ENCODE measurements at regions not wholly inside any gene's neighbourhood (a gene's known extent, or its start where the extent isn't known, plus 50 kb on each side); places are given as distances from the start of the nearest gene placed in this dataset.

DNA sequence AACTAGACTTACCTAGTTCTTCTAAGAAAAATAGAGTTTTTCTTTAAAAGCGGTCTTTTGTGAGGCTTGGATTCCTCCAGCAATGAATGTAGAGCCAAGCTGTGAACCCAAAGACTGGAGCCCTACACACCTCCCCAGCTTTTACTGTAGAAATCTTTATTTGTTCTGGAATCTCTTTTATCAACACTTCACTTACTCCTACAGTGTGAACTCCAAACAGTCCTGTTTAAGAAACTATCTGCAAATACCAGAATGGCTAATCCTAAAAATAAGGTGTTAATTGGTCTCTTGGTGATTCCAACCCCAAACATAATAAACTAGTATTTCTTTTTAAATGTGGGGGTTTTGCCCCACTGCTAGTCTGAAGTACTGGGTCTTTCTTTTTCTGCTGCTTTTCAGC, 103.9 kb downstream of the ENC1 start:
- Histone ChIP-seq H3K9me3 (no peaks in the 10 kb centered on the region), H3K36me3 (ENCODE audit: low read depth, missing control alignments) (no peaks in the 10 kb centered on the region), H3K27ac (no peak overlapping the region), H3K4me1 (peaks cover 22% of the 10 kb centered on the region), H3K27me3 (no peaks in the 10 kb centered on the region), H3K4me3 (no peak overlapping the region)
- intact Hi-C loops (cut with DNase I; ENCODE audit: low total_unique reads) = no loop called here
- no peak for DNase-seq
- TF ChIP-seq, protein P1, sequence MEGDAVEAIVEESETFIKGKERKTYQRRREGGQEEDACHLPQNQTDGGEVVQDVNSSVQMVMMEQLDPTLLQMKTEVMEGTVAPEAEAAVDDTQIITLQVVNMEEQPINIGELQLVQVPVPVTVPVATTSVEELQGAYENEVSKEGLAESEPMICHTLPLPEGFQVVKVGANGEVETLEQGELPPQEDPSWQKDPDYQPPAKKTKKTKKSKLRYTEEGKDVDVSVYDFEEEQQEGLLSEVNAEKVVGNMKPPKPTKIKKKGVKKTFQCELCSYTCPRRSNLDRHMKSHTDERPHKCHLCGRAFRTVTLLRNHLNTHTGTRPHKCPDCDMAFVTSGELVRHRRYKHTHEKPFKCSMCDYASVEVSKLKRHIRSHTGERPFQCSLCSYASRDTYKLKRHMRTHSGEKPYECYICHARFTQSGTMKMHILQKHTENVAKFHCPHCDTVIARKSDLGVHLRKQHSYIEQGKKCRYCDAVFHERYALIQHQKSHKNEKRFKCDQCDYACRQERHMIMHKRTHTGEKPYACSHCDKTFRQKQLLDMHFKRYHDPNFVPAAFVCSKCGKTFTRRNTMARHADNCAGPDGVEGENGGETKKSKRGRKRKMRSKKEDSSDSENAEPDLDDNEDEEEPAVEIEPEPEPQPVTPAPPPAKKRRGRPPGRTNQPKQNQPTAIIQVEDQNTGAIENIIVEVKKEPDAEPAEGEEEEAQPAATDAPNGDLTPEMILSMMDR (IDR thresholded peaks at IDR 0.05) = no peak
- TF ChIP-seq POLR2A (IDR thresholded peaks at IDR 0.05) = no peak
- WGBS, 2 donors = 74% methylated on average over 1 of the region's 1 CpG

DNA sequence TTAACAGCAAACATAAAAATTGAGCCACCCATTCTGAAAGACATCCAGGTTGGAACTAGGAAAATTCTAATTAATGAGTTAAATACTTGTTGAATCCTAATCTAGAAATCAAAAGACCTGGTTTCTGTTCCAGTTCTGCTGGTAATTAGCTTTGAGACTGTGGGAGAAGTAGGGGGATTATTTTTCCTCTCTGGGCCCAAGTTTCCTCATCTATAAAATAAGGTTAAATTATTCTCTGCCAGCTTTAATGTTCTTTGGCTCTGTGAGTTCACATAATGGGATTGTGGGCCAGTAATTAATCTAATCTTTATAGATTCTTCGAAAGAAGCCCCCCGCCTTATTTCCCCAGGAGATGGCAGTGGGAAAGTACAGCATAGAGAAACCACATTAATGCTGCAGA, 104.6 kb downstream of the ENC1 start:
- DNase-seq = no peak

DNA sequence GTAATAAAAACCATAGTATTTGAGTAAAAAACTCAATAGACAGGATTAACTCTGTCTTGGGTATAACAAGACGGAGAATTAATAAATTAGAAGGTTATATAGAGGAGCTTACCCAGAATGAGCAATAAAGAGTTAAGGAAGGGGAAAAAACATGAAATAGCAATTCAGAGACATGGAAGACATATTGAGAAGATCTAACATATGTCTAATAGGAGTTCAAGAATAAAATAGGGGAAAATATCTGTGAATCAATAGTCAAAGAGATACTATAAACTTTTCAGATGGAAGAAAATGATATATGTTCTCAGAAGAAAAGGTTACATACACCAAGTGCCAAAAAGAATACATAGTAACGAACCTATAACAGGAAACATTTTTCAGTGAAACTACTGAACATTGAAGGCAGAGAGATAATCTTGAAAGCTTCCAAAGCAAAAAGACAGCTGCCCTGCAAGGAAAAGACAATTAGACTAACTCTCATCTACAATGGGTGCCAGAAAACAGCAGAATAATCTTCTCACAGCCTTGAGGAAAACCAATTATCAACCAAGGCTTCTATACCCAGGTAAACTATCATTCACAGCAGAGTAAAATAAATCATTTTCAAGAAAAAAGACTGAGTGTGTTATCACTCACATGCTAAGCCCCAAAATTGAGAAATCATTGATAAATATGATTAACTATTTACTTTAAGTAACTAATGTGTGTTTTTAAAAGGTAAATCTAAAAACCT, 106.0 kb downstream of the ENC1 start:
- no peak for DNase-seq
- H3K27ac ChIP-seq = no peak overlapping the region
- no peak overlapping the region for H3K4me3 ChIP-seq
- H3K27me3 ChIP-seq = no peaks in the 10 kb centered on the region
- intact Hi-C loops (cut with DNase I; ENCODE audit: low total_unique reads) = no loop called here
- no peak for TF ChIP-seq POLR2A (IDR thresholded peaks at IDR 0.05)
- TF ChIP-seq, protein P1 (IDR thresholded peaks at IDR 0.05) = no peak
- H3K36me3 ChIP-seq (ENCODE audit: low read depth, missing control alignments) = no peaks in the 10 kb centered on the region
- H3K4me1 ChIP-seq = peaks cover 12% of the 10 kb centered on the region
- 81 to 84% methylated on average over 2 of the region's 2 CpGs for WGBS, 2 donors
- no peaks in the 10 kb centered on the region for H3K9me3 ChIP-seq

More for the DNA sequence above, 104.6 kb downstream of the ENC1 start:
- no peaks in the 10 kb centered on the region for H3K9me3 ChIP-seq
- TF ChIP-seq POLR2A (IDR thresholded peaks at IDR 0.05) = no peak
- TF ChIP-seq, protein P1 (IDR thresholded peaks at IDR 0.05) = no peak
- intact Hi-C loops (cut with DNase I; ENCODE audit: low total_unique reads) = no loop called here
- no peak overlapping the region for H3K4me3 ChIP-seq
- H3K36me3 ChIP-seq (ENCODE audit: low read depth, missing control alignments) = no peaks in the 10 kb centered on the region
- peaks cover 22% of the 10 kb centered on the region for H3K4me1 ChIP-seq
- no peak overlapping the region for H3K27ac ChIP-seq
- 80 to 86% methylated on average over 2 of the region's 2 CpGs for WGBS, 2 donors
- H3K27me3 ChIP-seq = no peaks in the 10 kb centered on the region

DNA sequence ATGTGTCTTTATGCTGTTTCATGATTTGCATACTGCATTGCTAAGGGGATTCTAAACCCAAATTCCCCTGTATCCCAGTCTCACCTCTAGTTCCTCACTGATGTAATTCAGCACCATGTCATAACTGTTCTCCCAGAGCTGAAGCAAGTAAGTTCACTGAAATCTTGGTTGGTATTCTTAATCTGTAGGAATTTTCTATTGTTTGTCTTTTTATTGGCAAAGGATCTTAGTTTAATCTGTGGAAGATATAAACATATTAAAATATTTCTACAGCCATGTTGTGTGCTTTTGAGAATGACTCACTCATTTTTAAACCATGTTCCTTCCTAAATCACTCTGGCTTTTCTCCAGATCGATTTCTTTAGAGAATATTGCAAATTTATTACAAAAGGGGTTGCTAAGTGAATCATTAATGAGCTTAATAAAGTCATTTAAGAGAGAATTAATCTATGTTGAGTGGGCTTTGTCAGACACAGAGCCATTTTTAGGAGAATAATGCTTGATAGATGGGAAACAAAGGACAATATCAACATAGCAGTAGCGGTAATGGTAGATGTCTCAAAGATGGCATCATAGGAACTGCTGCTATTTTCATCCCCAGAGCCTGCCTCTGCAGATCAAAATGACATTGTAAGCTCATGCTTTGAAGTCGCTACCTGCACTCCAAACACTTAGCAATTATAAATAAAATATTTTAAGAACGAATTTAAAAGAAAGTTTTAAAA, 110.0 kb downstream of the ENC1 start:
- no peaks in the 10 kb centered on the region for H3K36me3 ChIP-seq (ENCODE audit: low read depth, missing control alignments)
- TF ChIP-seq, protein P1 (IDR thresholded peaks at IDR 0.05) = no peak
- no peaks in the 10 kb centered on the region for H3K9me3 ChIP-seq
- H3K4me1 ChIP-seq = no peaks in the 10 kb centered on the region
- no peak overlapping the region for H3K27ac ChIP-seq
- H3K4me3 ChIP-seq = no peak overlapping the region
- H3K27me3 ChIP-seq = no peaks in the 10 kb centered on the region
- DNase-seq = no peak
- 71 to 89% methylated on average over 4 of the region's 4 CpGs for WGBS, 2 donors
- intact Hi-C loops (cut with DNase I; ENCODE audit: low total_unique reads) = no loop called here

All from testis (tissue), 2 donors.